T-helper 1 cell treated with Interleukin-12 subunit alpha and Interleukin-12 subunit beta and Interleukin-4 antibody, amounts not matched to agents 30 ng/mL and 1 ng/mL, for 36 hours (primary cell): ENCODE measurements at regions not wholly inside any gene's neighbourhood (a gene's known extent, or its start where the extent isn't known, plus 50 kb on each side); places are given as distances from the start of the nearest gene placed in this dataset.

Experiments used
- intact Hi-C: fragments of 100-400 bp; cut with micrococcal nuclease; formaldehyde crosslinking; loops from one replicate; pipeline ENCODE4 v1.15.1; 2024

DNA sequence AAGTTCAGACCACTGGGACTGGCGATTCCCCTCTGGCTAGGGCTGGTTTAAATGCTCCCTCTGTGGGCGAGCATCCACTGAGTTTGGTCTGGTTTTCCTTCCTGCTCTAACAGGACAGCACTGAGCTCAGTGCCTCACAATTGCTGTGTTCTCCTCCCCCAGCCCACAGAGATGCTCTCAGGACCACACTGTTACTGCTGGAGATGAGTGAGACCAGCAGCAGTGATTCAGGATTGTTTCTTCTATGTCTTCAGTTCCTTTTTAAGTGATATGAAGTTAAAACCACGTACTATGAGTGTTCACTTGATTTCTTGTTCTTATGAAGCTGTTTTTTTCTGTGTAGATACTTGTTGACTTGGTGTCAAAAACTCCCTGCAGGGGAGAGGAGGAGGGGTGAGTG lies 180.4 kb upstream of the COL8A1 start:
- intact Hi-C loops: no loop called here

DNA sequence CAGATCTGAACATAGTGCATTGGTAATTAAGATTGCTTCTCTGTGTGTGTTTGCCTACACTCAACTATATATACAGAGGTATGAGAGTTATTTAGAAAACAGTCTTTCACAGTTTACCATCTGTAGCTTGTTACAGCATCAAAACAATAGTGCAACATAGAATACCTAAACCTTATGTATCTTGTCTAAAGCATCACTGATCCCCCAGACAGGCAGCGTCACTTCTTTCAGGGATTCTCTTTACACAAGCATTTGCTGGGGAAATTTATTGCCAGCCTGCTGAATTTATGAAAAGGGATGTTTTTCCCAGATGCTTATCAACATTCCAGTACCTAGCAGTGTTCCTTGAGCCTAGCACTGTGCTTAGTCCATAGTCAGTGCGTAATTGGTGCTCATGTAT lies 195.8 kb upstream of the COL8A1 start:
- intact Hi-C loops: no loop called here

DNA sequence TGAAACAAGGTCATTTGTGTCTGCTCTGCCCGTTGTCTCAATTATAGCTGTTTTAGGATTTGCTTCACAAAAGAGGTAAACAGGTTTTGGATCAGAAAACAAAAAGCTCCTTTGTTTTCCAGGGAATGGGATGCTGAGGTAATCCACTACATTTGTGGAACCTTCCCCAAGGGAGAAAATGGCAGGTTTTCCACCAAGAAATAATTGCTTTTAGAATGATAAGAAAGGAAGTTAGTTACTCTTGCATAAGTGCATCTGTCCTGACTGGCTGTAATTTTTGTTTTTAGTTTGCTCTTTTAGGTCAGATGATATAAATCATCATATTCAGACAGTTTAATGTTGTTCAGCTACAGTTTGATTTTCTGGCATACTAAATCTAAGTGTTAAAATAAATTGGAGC lies 198.5 kb upstream of the COL8A1 start:
- intact Hi-C loops: no loop called here

DNA sequence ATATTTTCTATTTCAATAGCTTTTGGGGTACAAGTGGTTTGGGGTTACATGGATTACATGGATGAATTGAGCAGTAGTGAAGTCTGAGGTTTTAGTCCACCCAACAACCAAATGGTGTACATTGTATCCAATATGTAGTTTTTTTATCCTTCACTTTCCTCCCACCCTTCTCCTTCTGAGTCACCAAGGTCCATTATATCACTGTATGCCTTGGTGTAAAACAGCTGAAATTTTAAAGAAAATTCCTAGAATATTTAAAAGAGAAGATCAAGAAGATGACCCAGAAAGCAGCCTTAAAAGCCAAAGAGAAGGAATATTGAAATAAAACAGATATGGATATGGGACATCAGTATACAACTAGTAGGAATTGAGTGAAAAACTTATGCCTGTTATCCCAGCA lies 204.2 kb upstream of the COL8A1 start:
- intact Hi-C loops: no loop called here

DNA sequence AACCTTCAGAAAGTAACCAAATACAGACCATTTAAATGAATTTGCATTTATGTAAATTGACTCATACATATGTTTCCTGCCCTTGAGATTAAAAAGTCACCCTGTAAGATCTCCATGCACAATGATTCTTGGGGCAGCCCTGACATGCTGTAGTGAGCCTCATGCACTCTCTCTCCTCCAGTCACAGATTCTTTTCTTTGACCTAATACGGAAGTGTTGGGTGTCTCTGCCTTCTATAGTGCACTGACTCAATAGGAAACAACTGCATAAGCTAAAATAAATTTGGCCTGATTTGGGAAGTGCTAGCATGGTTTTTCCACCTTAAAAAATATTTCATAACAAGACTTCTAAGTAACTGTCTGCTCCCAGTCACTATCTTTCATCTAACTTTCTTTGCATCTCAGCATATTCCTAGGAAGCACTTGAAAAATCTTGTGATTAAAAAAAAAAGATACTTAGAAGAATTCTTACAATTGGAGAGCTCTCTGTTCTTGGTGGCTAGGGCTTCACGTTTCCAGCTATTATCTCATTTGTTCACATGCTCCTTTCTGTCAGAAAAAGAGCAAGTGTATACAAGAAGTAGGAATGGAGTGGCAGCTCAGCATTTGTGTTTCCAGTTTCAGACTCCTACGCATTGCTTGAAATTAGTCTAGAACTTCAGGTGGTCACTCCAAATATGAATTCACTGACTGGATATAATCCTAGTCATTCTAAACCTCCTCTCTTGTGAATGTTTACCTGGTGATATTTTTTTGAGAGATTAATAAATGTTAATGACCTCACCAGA lies 207.9 kb upstream of the COL8A1 start:
- intact Hi-C loops: no loop called here

DNA sequence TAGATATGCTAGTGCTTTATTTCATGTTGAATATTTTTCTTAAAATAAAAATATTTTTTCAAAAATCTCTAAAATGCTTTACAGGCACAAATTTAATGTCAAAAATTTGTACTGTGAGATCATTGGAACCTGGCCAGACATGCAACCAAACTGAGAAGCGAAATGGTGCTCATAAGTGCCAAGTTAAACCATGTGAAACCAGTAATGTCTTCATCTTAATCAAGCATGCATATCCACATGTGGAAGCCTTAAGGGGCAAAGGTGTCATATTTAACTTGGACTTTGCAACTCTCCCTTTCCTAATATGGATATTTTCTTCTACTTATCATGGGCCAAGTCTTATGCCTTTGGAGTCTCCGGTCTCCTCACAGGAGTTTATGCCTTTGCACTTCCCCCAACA lies 208.9 kb upstream of the COL8A1 start:
- intact Hi-C loops: no loop called here

DNA sequence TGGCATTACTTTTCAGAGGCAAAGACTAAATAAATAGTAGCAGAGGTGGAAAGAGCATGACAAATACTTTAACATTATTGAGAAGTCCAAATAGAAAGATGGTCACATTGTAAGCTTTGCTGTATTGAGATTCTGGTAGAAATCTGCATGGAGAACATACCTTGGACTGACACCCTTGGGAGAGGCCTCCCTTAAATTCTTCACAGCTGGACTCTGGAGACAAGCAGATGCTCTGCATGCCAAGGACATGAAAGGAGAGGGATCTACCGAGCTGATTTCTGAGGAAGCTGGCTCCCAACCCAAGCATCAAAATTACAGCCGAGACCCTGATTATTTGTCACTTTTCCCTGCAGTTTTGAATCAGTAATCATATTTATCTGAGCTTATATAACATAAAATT lies 212.5 kb upstream of the COL8A1 start:
- intact Hi-C loops: no loop called here

DNA sequence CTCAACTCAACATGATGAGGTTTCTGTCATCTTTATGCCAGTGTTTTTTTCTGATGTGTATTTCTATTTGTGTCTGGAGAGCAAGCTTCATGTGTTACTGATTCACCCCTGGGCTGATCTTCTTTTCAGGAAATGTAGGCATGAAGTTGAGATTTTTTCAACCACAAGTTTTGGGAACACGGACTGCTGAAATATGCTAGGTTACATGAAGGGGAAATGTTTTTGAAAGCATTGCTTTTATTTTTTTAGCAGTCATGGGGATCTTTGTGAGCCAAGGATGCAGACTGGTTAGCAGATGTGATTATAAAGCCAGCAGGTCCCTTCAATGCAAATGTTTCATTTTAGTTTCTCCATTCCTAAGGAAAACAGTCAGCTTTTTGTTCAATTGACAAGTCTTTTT lies 219.3 kb upstream of the COL8A1 start:
- intact Hi-C loops: no loop called here

DNA sequence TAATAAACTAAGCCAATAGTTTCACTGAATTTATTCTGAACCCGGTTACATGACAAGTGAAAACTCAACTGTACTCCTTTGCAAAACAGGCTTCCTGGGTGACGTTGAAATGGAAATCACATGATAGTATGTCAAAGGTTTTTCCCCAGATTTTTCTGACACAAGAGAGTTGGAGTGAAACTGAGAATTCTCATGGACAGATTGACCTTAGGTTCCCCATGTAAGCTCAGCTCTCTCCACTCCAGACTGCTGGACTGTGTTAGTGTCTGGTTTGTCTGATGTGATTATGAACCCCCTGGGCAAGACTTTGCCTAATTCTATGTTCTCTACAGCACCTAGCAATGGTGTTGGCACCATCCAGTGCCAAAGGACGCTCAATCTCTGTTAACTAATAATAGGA lies 219.7 kb upstream of the COL8A1 start:
- intact Hi-C loops: no loop called here

DNA sequence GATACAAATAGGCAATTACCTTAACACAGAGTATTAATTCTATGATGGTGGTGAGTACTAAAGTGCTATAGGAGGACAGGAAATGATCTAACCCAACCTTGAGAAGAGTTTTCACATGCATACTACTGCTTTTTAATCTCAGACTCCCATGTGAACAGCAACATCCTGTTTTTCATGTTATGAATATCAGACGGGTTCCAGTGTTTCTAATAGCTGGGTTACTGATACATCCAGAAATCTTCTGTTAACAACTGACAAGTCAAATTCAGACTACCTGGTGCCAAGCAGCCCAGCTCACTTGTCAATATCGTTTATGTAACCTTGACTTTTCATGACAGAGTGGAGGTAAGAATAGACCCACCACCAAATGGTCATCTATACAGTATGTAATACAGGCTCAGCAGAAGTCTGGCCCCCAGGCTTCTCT lies 220.2 kb upstream of the COL8A1 start:
- intact Hi-C loops: no loop called here

DNA sequence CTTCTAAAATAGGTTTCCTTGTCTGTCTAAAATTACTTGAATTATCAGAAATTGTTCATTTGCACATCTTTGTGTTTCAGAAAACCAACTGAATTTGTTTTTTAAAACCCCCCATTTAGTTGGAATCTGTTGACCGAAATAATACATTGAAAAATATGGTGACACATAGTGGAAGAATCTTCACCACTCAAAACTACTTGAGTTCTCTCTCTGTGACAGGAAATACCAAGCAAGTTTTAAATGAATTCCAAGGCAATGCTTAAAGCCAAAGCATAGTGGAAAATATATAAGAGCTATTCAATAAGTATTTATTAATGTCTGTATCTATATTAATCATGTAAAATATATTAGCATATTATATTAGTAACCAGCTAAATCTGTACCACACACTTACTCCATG lies 224.9 kb upstream of the COL8A1 start:
- intact Hi-C loops: no loop called here

DNA sequence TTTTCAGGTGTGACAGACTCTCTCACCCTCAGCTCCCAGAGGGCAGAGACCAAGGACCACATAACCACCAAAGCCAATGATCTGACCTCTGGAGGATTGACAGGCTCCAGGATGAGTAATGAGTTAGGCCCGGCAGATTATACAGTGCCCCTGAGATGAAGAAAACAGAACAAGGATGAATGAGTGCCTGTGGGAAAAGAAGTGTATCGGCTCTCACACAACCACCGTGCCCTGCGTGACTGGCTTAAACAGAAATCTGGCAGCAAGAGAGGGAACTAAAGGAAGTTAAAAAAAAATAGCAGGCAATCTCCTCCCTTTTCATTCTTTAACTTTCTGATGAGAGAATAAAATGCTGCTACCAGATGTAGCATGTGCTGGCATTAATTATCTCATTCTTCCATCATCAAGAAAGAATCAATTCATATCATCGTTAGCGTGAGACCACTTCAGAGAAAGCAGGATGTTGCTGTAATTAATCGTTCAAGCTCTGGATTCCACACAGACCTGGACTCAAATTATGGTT lies 227.5 kb upstream of the COL8A1 start:
- intact Hi-C loops: no loop called here

DNA sequence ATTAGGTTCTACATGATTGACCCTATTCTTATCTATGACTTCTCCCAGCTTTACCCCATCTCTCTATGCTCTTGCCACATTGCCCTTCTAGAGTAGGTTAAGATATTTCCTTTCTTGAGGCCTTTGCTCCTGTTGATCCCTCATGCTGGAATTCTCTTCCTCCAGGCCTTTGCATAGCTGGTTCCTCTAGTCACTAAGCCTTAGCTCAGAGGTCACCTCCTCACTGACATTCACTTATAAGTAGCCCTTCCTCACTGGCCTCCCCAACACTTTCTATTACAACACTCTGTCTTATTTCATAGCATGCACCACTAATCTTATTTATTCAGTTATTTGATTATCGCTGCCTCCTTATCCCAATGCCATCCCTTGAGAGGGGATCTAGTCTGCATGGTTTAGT lies 228.4 kb upstream of the COL8A1 start:
- intact Hi-C loops: no loop called here

DNA sequence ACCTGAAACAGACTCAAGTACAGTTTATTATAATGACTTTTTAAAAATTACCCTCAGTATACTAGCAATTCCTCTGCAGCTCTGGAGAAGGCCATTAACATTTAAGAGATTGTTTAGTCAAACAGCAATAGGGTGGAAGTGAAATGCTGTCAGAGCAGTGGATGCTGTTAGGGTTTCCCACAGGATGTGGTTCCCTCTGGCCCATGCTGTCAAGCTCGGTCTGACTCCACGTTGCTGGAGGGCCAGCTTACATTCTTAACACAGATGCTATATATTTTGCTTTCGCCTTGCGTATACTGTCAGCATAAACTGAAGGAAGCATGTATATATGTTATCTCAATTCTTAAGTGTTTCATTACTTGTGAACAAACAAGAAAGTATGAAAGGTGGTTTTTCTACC lies 231.1 kb upstream of the COL8A1 start:
- intact Hi-C loops: no loop called here

DNA sequence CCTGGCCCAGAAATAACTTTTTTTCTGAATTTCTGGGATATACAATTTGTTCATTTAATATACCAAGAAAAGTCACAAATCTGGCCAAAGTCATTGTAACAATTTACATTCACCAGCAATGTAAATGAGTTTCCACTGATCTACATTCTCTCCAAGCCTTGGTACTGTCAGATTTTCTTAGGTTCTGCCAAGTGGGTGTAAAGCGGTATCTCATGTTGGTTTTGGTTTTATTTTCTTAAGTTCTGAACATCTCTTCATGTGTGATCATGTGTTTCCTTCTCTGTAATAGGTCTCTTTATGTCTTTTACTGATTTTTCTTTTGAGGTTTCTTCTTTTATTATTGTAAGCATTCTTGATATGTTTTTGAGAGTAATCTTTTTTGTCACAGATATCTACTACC lies 235.6 kb upstream of the COL8A1 start:
- intact Hi-C loops: no loop called here

DNA sequence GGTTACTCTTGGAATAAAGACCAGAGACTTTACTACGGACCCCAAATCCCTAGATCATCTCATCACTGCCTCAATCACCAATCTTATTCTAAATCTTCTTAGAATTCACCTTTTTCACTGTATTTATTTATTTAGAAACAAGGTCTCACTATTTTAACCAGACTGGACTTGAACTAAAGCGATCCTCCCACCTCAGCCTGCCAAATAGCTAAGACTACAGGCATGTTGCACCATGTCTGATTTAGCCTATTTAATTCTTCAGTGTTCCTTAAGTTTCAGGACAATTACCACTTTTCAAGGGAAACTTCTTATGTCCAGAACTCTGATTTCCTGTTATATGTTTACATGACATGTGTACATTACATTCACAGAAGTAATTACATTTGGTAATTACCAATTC lies 238.0 kb upstream of the COL8A1 start:
- intact Hi-C loops: no loop called here

DNA sequence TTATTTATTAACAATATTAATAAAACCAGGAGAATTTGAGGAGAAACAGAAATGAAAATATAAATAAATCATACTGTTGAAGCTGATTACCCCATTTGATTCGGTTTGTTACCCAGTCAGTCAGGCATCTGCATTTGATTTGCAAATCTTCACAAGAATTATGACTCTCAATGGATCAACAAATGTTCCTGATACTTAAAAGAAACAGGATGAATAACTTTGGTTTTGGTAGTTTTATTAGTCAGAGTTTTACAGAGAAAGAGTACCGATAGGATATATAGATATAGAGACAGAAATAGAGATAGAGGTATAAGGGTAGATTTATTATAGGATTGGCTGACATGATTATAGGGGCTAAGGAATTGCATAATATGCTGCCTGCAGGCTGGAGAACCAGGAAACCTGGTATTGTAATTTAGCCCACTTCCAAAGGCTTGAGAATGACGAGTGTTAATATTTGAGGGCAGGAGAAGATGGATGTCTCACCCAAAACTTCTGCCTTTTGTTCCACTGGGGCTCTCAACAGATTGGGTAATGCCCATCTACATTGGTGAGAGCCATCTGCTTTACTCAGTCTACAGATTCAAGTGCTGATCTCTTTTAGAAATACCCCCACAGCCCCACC lies 241.6 kb upstream of the COL8A1 start:
- intact Hi-C loops: no loop called here

DNA sequence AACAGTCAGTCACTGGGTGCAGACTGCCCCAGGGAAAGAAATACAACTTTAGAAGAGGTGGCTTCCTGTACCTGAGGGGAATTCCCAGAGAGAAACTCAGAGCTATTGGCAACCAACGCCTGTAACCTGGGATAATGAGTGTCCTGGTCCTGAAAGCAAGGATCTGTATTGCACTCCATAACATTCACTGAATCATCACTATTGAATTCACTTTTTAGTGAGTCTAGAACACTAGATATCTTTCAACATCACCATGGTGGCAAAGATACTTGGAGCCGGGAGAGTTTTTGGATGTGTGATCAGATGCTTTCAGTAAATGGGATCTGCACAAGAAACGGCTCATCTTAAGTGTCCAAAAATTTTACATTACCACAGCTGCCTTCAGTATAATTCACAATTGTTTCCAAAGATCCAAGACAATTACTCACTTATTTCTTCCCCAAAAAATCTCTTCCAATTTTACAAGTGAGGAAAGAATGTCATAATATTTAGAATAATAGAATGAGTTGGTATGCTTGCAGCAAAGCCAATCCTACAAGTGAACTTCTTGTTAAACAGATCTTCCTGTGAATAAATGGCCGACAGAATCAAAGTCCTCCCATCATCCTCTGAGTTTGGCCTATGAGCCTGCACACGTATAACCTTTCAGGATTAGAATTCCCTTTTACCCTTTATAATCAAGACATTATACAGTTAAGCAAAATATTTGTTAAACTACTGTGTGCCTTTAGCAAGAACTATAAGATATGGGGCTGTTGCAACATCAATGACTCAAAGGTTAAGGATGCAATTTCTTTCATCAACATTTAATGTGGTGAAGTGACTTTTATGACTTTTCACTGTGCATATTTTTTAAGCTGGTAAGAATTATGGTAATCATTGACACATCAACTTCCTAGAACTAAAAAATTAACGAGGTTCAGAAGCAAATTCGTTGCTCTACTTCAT lies 243.3 kb upstream of the COL8A1 start:
- intact Hi-C loops: no loop called here

DNA sequence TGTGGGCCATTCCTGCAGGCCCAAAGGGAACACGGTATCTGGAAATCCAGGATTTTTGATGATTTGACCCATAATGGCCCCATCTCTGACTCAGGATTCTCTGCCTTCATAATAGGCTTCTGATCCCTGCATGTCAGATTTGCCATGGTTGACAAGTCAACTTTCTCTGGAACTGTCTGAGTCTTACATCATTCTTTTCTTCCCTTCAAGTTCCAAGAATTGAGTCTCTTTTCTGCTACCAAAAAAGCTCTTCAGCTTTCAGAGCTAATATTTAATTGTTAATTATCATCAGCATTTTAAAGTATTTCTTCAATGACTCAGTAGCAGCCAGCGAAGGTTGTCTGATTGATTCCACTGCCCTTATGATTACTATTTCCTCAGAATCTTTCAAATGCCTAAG lies 244.4 kb upstream of the COL8A1 start:
- intact Hi-C loops: no loop called here

DNA sequence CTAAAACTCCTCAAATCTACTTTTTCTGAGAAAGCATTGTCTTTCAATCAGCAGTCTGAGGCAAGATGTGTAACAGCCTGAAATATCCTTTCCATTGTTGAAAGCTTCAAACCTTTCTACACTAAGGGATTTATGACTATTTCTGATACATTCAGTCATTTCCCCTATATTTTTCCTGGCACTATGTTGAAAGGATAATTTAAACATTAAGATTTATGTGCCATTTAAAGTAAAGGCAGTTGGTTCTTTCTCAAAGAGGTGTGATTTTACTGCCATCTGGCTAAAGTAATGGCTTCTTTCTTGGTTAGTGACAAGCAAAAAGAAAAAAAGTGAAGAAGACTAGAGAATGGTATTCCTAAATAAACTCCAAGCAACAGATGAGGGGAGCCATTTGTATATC lies 249.6 kb upstream of the COL8A1 start:
- intact Hi-C loops: no loop called here

DNA sequence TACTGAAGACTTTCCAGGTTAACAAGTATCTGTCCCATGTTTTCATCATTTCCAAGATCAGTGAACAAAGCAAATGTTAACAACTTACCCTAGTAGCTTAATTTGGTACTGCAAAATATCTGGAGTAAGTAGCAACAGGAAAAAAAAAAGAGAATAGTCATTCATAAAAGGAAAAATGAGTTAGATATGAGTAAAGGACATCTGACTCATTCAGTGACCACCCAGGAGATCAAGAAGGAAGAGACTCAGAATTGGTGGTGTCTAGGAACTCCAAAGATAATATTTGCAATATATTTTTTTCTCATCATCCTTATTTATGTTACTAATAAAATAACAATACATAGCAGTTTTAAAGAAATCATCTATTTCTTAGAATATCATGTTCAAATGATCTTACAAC lies 253.8 kb upstream of the COL8A1 start:
- intact Hi-C loops: no loop called here

DNA sequence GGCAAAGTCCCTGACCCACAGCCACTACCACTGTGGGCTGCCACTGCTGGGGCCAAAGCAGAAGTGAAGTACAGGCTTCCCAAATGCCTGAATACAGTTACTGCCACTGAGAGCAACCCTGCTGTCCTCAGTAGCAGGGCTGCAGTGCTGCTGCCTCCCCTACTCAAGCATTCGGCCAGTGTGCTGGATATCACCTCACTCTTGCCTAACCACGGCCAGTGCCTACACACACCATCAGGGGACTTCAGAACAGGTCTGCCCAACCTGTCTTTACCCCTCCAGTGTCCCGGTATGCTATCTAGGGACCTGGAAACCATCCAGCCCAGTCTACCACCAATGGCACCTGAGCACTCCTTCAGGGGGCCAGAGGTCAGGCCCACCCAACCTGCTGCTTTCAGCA lies 261.5 kb upstream of the COL8A1 start:
- intact Hi-C loops: no loop called here
